Uterus (tissue), 2 donors: ENCODE measurements at regions not wholly inside any gene's neighbourhood (a gene's known extent, or its start where the extent isn't known, plus 50 kb on each side); places are given as distances from the start of the nearest gene placed in this dataset.
"Not testable (repeated sequence)": the region's sequence is repeated elsewhere in the genome, so short reads cannot be mapped to it uniquely, and the experiment has no call there.

Experiments
- POLR2A ChIP-seq, 2 donors: fragments of 450-650 bp; IDR thresholded peaks; one replicate each; pipeline ENCODE4 v1.6.1; 2016; ENCODE audit warnings: antibody characterized with exemption in 2 of 2, mild to moderate bottlenecking in 1 of 2, moderate library complexity in 1 of 2
- TF ChIP-seq, protein P1 (sequence below), 4 experiments: fragments of 200-600 bp in 2 of 4; fragments of 450-650 bp in 2 of 4; sonication (generic) in 2 of 4; IDR thresholded peaks; one replicate each; pipeline ENCODE4 v1.5.1; 2016 to 2019; ENCODE audit warnings: antibody characterized with exemption in 4 of 4, mild to moderate bottlenecking in 2 of 4, moderate library complexity in 1 of 4

GRCh38 chr3:145111141-145111540, 1049.8 kb downstream of the PLOD2 start:
- TF ChIP-seq, protein P1, sequence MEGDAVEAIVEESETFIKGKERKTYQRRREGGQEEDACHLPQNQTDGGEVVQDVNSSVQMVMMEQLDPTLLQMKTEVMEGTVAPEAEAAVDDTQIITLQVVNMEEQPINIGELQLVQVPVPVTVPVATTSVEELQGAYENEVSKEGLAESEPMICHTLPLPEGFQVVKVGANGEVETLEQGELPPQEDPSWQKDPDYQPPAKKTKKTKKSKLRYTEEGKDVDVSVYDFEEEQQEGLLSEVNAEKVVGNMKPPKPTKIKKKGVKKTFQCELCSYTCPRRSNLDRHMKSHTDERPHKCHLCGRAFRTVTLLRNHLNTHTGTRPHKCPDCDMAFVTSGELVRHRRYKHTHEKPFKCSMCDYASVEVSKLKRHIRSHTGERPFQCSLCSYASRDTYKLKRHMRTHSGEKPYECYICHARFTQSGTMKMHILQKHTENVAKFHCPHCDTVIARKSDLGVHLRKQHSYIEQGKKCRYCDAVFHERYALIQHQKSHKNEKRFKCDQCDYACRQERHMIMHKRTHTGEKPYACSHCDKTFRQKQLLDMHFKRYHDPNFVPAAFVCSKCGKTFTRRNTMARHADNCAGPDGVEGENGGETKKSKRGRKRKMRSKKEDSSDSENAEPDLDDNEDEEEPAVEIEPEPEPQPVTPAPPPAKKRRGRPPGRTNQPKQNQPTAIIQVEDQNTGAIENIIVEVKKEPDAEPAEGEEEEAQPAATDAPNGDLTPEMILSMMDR (IDR thresholded peaks at IDR 0.05): not testable (repeated sequence)
- not testable (repeated sequence) for TF ChIP-seq POLR2A (IDR thresholded peaks at IDR 0.05)
